ENCODE measurements at regions not wholly inside any gene's neighbourhood (a gene's known extent, or its start where the extent isn't known, plus 50 kb on each side); places are given as distances from the start of the nearest gene placed in this dataset.

DNA sequence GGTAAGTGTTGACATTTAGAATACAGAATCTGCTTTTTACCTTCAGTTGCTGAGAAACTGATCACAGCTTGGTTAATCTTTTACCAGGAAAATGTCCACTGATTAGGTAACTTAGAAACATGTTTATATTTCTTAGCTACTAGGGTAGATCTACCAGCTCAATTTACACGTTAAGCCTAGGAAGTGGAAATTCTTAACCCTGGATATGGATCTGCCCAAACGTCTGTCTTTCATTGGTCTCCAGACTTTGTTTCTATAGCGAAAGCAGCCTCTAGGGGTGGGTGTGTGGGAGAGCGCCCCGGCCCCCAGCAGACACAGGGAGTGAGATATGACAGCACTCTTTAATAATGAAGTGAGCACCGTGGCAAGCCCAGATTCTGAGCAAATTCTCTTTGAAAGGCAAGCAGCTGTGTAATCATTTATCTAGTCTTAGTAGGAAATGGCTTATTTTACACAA, 141.6 kb upstream of the ZNF608 start (continued):
- no peak for TF ChIP-seq SOX6 (IDR thresholded peaks at IDR 0.05)
- TF ChIP-seq SOX6 (CRISPR knock-in tag; IDR thresholded peaks at IDR 0.05) = peak; percentile 31; the same call in 1 of the 2 replicates
- TF ChIP-seq, protein P1, sequence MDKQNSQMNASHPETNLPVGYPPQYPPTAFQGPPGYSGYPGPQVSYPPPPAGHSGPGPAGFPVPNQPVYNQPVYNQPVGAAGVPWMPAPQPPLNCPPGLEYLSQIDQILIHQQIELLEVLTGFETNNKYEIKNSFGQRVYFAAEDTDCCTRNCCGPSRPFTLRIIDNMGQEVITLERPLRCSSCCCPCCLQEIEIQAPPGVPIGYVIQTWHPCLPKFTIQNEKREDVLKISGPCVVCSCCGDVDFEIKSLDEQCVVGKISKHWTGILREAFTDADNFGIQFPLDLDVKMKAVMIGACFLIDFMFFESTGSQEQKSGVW (CRISPR knock-in tag; IDR thresholded peaks at IDR 0.05; ENCODE audit: borderline replicate concordance) = no peak
- TF ChIP-seq, protein P2, sequence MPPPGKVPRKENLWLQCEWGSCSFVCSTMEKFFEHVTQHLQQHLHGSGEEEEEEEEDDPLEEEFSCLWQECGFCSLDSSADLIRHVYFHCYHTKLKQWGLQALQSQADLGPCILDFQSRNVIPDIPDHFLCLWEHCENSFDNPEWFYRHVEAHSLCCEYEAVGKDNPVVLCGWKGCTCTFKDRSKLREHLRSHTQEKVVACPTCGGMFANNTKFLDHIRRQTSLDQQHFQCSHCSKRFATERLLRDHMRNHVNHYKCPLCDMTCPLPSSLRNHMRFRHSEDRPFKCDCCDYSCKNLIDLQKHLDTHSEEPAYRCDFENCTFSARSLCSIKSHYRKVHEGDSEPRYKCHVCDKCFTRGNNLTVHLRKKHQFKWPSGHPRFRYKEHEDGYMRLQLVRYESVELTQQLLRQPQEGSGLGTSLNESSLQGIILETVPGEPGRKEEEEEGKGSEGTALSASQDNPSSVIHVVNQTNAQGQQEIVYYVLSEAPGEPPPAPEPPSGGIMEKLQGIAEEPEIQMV (CRISPR knock-in tag; IDR thresholded peaks at IDR 0.05; ENCODE audit: low read depth) = no peak
- TF ChIP-seq AKAP8 (CRISPR knock-in tag; IDR thresholded peaks at IDR 0.05) = no peak
- TF ChIP-seq KLF11 (CRISPR knock-in tag; IDR thresholded peaks at IDR 0.05) = no peak
- TF ChIP-seq MYC (CRISPR knock-in tag; IDR thresholded peaks at IDR 0.05; ENCODE audit: borderline replicate concordance) = no peak
- TF ChIP-seq, protein P3, sequence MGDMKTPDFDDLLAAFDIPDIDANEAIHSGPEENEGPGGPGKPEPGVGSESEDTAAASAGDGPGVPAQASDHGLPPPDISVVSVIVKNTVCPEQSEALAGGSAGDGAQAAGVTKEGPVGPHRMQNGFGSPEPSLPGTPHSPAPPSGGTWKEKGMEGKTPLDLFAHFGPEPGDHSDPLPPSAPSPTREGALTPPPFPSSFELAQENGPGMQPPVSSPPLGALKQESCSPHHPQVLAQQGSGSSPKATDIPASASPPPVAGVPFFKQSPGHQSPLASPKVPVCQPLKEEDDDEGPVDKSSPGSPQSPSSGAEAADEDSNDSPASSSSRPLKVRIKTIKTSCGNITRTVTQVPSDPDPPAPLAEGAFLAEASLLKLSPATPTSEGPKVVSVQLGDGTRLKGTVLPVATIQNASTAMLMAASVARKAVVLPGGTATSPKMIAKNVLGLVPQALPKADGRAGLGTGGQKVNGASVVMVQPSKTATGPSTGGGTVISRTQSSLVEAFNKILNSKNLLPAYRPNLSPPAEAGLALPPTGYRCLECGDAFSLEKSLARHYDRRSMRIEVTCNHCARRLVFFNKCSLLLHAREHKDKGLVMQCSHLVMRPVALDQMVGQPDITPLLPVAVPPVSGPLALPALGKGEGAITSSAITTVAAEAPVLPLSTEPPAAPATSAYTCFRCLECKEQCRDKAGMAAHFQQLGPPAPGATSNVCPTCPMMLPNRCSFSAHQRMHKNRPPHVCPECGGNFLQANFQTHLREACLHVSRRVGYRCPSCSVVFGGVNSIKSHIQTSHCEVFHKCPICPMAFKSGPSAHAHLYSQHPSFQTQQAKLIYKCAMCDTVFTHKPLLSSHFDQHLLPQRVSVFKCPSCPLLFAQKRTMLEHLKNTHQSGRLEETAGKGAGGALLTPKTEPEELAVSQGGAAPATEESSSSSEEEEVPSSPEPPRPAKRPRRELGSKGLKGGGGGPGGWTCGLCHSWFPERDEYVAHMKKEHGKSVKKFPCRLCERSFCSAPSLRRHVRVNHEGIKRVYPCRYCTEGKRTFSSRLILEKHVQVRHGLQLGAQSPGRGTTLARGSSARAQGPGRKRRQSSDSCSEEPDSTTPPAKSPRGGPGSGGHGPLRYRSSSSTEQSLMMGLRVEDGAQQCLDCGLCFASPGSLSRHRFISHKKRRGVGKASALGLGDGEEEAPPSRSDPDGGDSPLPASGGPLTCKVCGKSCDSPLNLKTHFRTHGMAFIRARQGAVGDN (CRISPR knock-in tag; IDR thresholded peaks at IDR 0.05) = no peak
- TF ChIP-seq ZNF331 (CRISPR knock-in tag; IDR thresholded peaks at IDR 0.05) = no peak
- TF ChIP-seq U2AF1 (optimal IDR thresholded peaks at IDR 0.05; ENCODE audit: low read depth, low read length) = no peak
- TF ChIP-seq, protein P4, sequence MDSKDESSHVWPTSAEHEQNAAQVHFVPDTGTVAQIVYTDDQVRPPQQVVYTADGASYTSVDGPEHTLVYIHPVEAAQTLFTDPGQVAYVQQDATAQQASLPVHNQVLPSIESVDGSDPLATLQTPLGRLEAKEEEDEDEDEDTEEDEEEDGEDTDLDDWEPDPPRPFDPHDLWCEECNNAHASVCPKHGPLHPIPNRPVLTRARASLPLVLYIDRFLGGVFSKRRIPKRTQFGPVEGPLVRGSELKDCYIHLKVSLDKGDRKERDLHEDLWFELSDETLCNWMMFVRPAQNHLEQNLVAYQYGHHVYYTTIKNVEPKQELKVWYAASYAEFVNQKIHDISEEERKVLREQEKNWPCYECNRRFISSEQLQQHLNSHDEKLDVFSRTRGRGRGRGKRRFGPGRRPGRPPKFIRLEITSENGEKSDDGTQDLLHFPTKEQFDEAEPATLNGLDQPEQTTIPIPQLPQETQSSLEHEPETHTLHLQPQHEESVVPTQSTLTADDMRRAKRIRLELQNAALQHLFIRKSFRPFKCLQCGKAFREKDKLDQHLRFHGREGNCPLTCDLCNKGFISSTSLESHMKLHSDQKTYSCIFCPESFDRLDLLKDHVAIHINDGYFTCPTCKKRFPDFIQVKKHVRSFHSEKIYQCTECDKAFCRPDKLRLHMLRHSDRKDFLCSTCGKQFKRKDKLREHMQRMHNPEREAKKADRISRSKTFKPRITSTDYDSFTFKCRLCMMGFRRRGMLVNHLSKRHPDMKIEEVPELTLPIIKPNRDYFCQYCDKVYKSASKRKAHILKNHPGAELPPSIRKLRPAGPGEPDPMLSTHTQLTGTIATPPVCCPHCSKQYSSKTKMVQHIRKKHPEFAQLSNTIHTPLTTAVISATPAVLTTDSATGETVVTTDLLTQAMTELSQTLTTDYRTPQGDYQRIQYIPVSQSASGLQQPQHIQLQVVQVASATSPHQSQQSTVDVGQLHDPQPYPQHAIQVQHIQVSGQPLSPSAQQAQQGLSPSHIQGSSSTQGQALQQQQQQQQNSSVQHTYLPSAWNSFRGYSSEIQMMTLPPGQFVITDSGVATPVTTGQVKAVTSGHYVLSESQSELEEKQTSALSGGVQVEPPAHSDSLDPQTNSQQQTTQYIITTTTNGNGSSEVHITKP (CRISPR knock-in tag; IDR thresholded peaks at IDR 0.05; ENCODE audit: low read depth) = no peak
- no peak; the same call in 1 of the 2 replicates for TF ChIP-seq SOX5 (CRISPR knock-in tag; IDR thresholded peaks at IDR 0.05; ENCODE audit: borderline replicate concordance)
- no peak for TF ChIP-seq SAFB2 (CRISPR knock-in tag; IDR thresholded peaks at IDR 0.05; ENCODE audit: borderline replicate concordance, low read depth)
- no peak for TF ChIP-seq ZNF772 (CRISPR knock-in tag; IDR thresholded peaks at IDR 0.05)
- TF ChIP-seq, protein P5, sequence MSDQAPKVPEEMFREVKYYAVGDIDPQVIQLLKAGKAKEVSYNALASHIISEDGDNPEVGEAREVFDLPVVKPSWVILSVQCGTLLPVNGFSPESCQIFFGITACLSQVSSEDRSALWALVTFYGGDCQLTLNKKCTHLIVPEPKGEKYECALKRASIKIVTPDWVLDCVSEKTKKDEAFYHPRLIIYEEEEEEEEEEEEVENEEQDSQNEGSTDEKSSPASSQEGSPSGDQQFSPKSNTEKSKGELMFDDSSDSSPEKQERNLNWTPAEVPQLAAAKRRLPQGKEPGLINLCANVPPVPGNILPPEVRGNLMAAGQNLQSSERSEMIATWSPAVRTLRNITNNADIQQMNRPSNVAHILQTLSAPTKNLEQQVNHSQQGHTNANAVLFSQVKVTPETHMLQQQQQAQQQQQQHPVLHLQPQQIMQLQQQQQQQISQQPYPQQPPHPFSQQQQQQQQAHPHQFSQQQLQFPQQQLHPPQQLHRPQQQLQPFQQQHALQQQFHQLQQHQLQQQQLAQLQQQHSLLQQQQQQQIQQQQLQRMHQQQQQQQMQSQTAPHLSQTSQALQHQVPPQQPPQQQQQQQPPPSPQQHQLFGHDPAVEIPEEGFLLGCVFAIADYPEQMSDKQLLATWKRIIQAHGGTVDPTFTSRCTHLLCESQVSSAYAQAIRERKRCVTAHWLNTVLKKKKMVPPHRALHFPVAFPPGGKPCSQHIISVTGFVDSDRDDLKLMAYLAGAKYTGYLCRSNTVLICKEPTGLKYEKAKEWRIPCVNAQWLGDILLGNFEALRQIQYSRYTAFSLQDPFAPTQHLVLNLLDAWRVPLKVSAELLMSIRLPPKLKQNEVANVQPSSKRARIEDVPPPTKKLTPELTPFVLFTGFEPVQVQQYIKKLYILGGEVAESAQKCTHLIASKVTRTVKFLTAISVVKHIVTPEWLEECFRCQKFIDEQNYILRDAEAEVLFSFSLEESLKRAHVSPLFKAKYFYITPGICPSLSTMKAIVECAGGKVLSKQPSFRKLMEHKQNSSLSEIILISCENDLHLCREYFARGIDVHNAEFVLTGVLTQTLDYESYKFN (CRISPR knock-in tag; conservative IDR thresholded peaks at IDR 0.05) = peak; percentile 52; the same call in 1 of the 2 replicates

All from HepG2 (cell line).